Panc1 (cell line): ENCODE measurements at regions not wholly inside any gene's neighbourhood (a gene's known extent, or its start where the extent isn't known, plus 50 kb on each side); places are given as distances from the start of the nearest gene placed in this dataset.

Experiments used
- ATAC-seq: fragments of 200-7000 bp; cut with Tn5 transposase; 2 replicates; pipeline ENCODE4 v1.9.1; 2020; ENCODE audit warnings: mild to moderate bottlenecking, moderate library complexity
- BruUV-seq: library from RNA; stranded (reverse); fragments of 400-500 nt; replicated peaks from 2 replicates; lab custom pipeline; 2021; lab: Mats Ljungman, UMichigan
- CTCF ChIA-PET: fragments of 300-600 bp; sonication (Branson Sonifier 250); formaldehyde crosslinking; loops from one replicate; lab custom pipeline; 2022; ENCODE audit warnings: antibody characterized with exemption; lab: Charles Lee
- POLR2A ChIA-PET: fragments of 300-600 bp; sonication (Branson Sonifier 250); formaldehyde crosslinking; loops from one replicate; lab custom pipeline; 2022; ENCODE audit warnings: antibody characterized with exemption; lab: Charles Lee
- DNase-seq: peaks from one replicate; pipeline ENCODE4 v3.0.0-alpha.2; 2010; ENCODE audit warnings: low read depth, low spot score
- H3K27ac ChIP-seq: 2 replicates; pipeline ENCODE4 v1.5.1; 2011; ENCODE audit warnings: mild to moderate bottlenecking, low read length, inconsistent platforms
- H3K27me3 ChIP-seq: fragments of 200-500 bp; sonication (Bioruptor generic); 2 replicates; pipeline ENCODE4 v1.6.0; 2014; ENCODE audit warnings: low read length, inconsistent platforms; ENCODE audit not compliant: control insufficient read depth, insufficient read depth
- H3K36me3 ChIP-seq: fragments of 200-500 bp; sonication (Bioruptor generic); 2 replicates; pipeline ENCODE4 v1.5.1; 2014; ENCODE audit warnings: inconsistent platforms, mild to moderate bottlenecking, low read length, moderate library complexity; ENCODE audit not compliant: control insufficient read depth, insufficient read depth
- H3K4me1 ChIP-seq: 2 replicates; pipeline ENCODE4 v1.5.1; 2011; ENCODE audit warnings: inconsistent platforms, mild to moderate bottlenecking, low read length, moderate library complexity; ENCODE audit not compliant: control insufficient read depth, insufficient read depth
- H3K4me3 ChIP-seq, 2 experiments: 2 replicates each; pipeline ENCODE4 v1.5.1; 2011 to 2012; ENCODE audit warnings: low read depth in 2 of 2, low read length in 2 of 2, mild to moderate bottlenecking in 2 of 2, inconsistent platforms in 1 of 2, moderate library complexity in 1 of 2
- H3K9me3 ChIP-seq: fragments of 200-500 bp; sonication (Bioruptor generic); 2 replicates; pipeline ENCODE4 v1.5.1; 2014; ENCODE audit warnings: low read depth, mild to moderate bottlenecking, inconsistent platforms, low read length, moderate library complexity; ENCODE audit not compliant: control insufficient read depth, insufficient read depth
- CTCF ChIP-seq: fragments of 450-650 bp; IDR thresholded peaks from 2 replicates; pipeline ENCODE4 v1.5.1; 2017; ENCODE audit warnings: mild to moderate bottlenecking
- POLR2AphosphoS5 ChIP-seq: IDR thresholded peaks from 2 replicates; pipeline ENCODE4 v1.6.1; 2012; ENCODE audit warnings: mild to moderate bottlenecking, low read depth, low read length, moderate library complexity
- REST ChIP-seq, 2 experiments: IDR thresholded peaks; 2 replicates each; pipeline ENCODE4 v1.6.1; 2011 to 2012; ENCODE audit warnings: low read depth in 2 of 2, control low read depth in 1 of 2, low read length in 1 of 2, mild to moderate bottlenecking in 1 of 2, moderate library complexity in 1 of 2; ENCODE audit not compliant: insufficient read depth in 1 of 2
- SIN3A ChIP-seq: IDR thresholded peaks from 2 replicates; pipeline ENCODE4 v1.6.1; 2012; ENCODE audit warnings: low read depth, mild to moderate bottlenecking, low read length, moderate library complexity, borderline replicate concordance; ENCODE audit not compliant: insufficient read depth
- TCF7L2 ChIP-seq: IDR thresholded peaks from 2 replicates; pipeline ENCODE4 v1.6.1; 2011; ENCODE audit warnings: mild to moderate bottlenecking, low read depth, low read length, inconsistent platforms
- in situ Hi-C: cut with HindIII; loops from 2 replicates; pipeline ENCODE4 v1.10.0; 2016; ENCODE audit warnings: low sequenced_read_pairs, low pct_unique_long_range_greater_than_20kb
- intact Hi-C: fragments of 100-400 bp; cut with micrococcal nuclease; formaldehyde crosslinking; loops from one replicate; pipeline ENCODE4 v1.10.0; 2022; ENCODE audit not compliant: unreplicated experiment

GRCh38 chr1:29487291-29487690 is 251.0 kb downstream of the PTPRU start:
- ChIA-PET CTCF (no interaction called here), POLR2A (no interaction called here)
- H3K4me1 ChIP-seq: no peaks in the 10 kb centered on the region
- no peaks in the 10 kb centered on the region for H3K9me3 ChIP-seq
- no peak overlapping the region for H3K4me3 ChIP-seq
- ATAC-seq (no peak), DNase-seq (no peak)
- 0 out of 2 replicates have a peak, but pooled peaks cover 2% of the 10 kb centered on the region for H3K27me3 ChIP-seq
- no peak overlapping the region for H3K27ac ChIP-seq
- BruUV-seq: no TSS peak
- intact Hi-C loops: no loop called here
- in situ Hi-C loops: no loop called here
- H3K36me3 ChIP-seq: no peaks in the 10 kb centered on the region
- TF ChIP-seq SIN3A (no peak), REST (IDR thresholded peaks at IDR 0.05; ENCODE audit: insufficient read depth in 1 of 2, low read depth in 2 of 2, low read length in 1 of 2) (no peak), TCF7L2 (no peak), POLR2AphosphoS5 (no peak), CTCF (no peak)

GRCh38 chr1:29485096-29485925 is 249.0 kb downstream of the PTPRU start:
- POLR2A ChIA-PET: no interaction called here
- Histone ChIP-seq H3K36me3 (no peaks in the 10 kb centered on the region), H3K27me3 (0 out of 2 replicates have a peak, but pooled peaks cover 2% of the 10 kb centered on the region), H3K4me1 (no peaks in the 10 kb centered on the region), H3K9me3 (no peaks in the 10 kb centered on the region), H3K4me3 (no peak overlapping the region), H3K27ac (no peak overlapping the region)
- no peak for DNase-seq
- no peak for TF ChIP-seq TCF7L2
- no peak for TF ChIP-seq REST (IDR thresholded peaks at IDR 0.05; ENCODE audit: insufficient read depth in 1 of 2, low read depth in 2 of 2, low read length in 1 of 2)
- no TSS peak for BruUV-seq
- CTCF ChIA-PET: no interaction called here
- in situ Hi-C loops (no loop called here), intact Hi-C loops (no loop called here)
- no peak for ATAC-seq
